D721Med (cell line): ENCODE measurements at regions not wholly inside any gene's neighbourhood (a gene's known extent, or its start where the extent isn't known, plus 50 kb on each side); places are given as distances from the start of the nearest gene placed in this dataset.

Experiments
- DNase-seq: peaks from one replicate; pipeline ENCODE4 v3.0.0; 2011; ENCODE audit warnings: low spot score; ENCODE audit not compliant: insufficient read length
- FAIRE-seq: peaks from 2 replicates; lab custom pipeline; 2011; peaks lifted over from hg19 to GRCh38; lab: Jason Lieb, UNC
- CTCF ChIP-seq: IDR thresholded peaks from 2 replicates; pipeline ENCODE4 v1.5.1; 2012; ENCODE audit warnings: mild to moderate bottlenecking, control low read depth; ENCODE audit not compliant: insufficient read depth; ENCODE audit errors: missing control alignments

- FAIRE-seq: no peak
- no peak for TF ChIP-seq CTCF
- no peak for DNase-seq
Measured at GRCh38 chr11:70522593-70523311, 124.4 kb downstream of the CTTN start.

GRCh38 chr11:70523384-70524095 is 125.2 kb downstream of the CTTN start:
- no peak for TF ChIP-seq CTCF
- DNase-seq (no peak), FAIRE-seq (no peak)

- DNase-seq (no peak), FAIRE-seq (no peak)
- TF ChIP-seq CTCF: no peak
Measured at GRCh38 chr11:70524096-70524922, 126.0 kb downstream of the CTTN start.

- no peak for FAIRE-seq
Measured at GRCh38 chr11:70525006-70525405, 126.7 kb downstream of the CTTN start.

GRCh38 chr11:70525466-70525865 is 127.1 kb downstream of the CTTN start:
- FAIRE-seq (no peak), DNase-seq (no peak)
- no peak for TF ChIP-seq CTCF

More at GRCh38 chr11:70525006-70525405, 126.7 kb downstream of the CTTN start:
- DNase-seq: no peak
- TF ChIP-seq CTCF: no peak

GRCh38 chr11:70526116-70527045 is 128.1 kb downstream of the CTTN start:
- DNase-seq (no peak), FAIRE-seq (no peak)
- TF ChIP-seq CTCF: no peak
